ENCODE measurements at regions not wholly inside any gene's neighbourhood (a gene's known extent, or its start where the extent isn't known, plus 50 kb on each side); places are given as distances from the start of the nearest gene placed in this dataset.

DNA sequence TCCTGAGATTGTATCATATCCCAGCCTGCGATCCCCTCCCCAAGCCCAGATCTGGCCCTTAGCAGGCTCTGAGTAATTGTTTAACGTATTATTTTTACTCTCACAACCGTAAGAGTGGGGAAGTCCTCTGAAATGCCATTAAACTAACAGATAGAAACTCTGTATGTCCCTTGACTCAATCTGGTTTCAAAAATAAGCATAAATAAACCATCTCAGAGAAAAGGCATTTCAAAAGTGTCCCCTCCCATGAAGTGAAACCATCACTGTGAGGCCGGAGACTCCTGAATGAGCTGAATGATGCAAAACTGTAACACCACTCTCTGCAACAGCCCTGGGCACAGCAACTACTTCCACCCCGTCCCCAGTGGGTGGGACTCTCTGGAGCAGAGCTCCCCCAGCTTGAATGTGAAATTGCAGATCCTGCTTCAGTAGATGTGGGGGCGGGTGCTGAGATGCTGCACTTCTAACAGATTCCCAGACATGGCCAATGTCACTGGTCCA is 104.1 kb downstream of the SYF2 start:
- ChIA-PET POLR2A (no interaction called here), CTCF (interaction anchor here (1.4 kb wide), 1 partner anchor 27 kb away, joined by 5 read pairs; no protein-coding TSS in a partner anchor)
- TF ChIP-seq, protein P1, sequence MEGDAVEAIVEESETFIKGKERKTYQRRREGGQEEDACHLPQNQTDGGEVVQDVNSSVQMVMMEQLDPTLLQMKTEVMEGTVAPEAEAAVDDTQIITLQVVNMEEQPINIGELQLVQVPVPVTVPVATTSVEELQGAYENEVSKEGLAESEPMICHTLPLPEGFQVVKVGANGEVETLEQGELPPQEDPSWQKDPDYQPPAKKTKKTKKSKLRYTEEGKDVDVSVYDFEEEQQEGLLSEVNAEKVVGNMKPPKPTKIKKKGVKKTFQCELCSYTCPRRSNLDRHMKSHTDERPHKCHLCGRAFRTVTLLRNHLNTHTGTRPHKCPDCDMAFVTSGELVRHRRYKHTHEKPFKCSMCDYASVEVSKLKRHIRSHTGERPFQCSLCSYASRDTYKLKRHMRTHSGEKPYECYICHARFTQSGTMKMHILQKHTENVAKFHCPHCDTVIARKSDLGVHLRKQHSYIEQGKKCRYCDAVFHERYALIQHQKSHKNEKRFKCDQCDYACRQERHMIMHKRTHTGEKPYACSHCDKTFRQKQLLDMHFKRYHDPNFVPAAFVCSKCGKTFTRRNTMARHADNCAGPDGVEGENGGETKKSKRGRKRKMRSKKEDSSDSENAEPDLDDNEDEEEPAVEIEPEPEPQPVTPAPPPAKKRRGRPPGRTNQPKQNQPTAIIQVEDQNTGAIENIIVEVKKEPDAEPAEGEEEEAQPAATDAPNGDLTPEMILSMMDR (IDR thresholded peaks at IDR 0.05; ENCODE audit: insufficient read depth, low read length, missing control alignments) = no peak

DNA sequence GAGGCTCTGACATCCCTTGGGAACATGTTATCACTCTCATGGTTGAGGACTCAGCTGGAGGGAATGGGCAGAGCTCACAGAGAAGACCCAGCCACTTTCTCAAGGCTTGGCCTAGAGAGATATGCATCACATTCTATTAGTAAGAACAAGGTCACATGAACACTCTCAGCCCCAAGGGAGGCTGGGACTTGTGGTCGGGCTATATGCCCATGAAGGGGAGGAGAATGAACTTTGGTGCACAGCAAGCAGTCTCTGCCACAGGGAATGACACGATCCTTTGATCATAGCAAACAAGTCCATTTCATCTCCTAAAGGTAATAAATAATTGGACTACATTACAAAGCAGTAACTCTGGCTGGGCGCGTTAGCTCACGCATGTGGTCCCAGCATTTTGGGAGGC is 105.7 kb downstream of the SYF2 start:
- DNase-seq (ENCODE audit: low read depth, low spot score) = no peak
- ChIA-PET POLR2A (no interaction called here), CTCF (interaction anchor here (0.9 to 2.2 kb wide), 2 partner anchors 27 to 78 kb away, joined by 4 to 6 read pairs; no protein-coding TSS in a partner anchor)
- no peak overlapping the region for H3K4me3 ChIP-seq (ENCODE audit: low read depth, low read length)
- TF ChIP-seq, protein P1 (IDR thresholded peaks at IDR 0.05; ENCODE audit: insufficient read depth, low read length, missing control alignments) = no peak

More for the DNA sequence above, 104.1 kb downstream of the SYF2 start:
- H3K4me3 ChIP-seq (ENCODE audit: low read depth, low read length) = no peak overlapping the region
- no peak for DNase-seq (ENCODE audit: low read depth, low spot score)

DNA sequence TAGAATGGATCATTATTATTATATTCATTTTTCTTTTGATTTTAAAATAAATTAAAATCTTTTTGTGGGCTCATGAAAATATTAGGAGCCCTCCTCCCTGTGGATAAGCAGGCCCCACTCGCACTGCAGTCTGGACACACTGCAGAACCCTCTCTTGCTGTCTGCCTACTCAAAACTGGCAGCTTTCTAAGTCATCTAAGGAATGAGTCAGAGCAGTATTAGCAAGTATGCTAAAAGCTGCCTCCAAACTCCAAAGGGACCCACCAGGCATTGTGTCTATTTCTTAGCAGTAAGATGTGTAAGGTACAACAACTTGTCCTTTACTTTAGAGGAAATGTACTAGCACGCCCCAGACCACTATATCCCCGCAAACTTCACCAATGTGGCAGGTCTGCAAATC is 108.8 kb downstream of the SYF2 start:
- DNase-seq (ENCODE audit: low read depth, low spot score) = no peak
- TF ChIP-seq, protein P1 (IDR thresholded peaks at IDR 0.05; ENCODE audit: insufficient read depth, low read length, missing control alignments) = no peak
- H3K4me3 ChIP-seq (ENCODE audit: low read depth, low read length) = no peak overlapping the region
- ChIA-PET POLR2A (no interaction called here), CTCF (interaction anchor here (1.2 kb wide), 1 partner anchor 22 kb away, joined by 5 read pairs; no protein-coding TSS in a partner anchor)

DNA sequence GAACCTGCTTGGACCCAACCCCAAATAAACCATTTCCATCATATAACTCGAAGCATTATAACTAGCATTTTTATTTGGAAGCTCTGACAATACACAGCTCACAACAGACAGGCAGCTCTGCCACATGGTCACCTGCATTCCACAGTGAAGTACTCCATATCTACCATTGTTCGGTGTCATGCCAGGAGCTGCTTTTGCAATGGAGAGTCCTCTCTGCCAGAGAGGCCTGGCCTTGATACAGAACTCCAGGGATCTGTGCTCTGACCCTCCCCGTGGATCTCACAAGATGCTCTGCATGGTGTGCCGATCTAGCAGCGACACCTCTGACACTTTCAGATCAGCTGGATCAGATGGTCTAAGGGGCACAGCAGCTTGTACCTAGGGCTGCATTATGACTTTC is 109.6 kb downstream of the SYF2 start:
- DNase-seq (ENCODE audit: low read depth, low spot score) = no peak
- no peak overlapping the region for H3K4me3 ChIP-seq (ENCODE audit: low read depth, low read length)
- TF ChIP-seq, protein P1 (IDR thresholded peaks at IDR 0.05; ENCODE audit: insufficient read depth, low read length, missing control alignments) = no peak
- ChIA-PET CTCF (interaction anchor here (1.2 to 1.4 kb wide), 2 partner anchors 22 to 190 kb away, joined by 3 to 5 read pairs; no protein-coding TSS in a partner anchor), POLR2A (no interaction called here)

DNA sequence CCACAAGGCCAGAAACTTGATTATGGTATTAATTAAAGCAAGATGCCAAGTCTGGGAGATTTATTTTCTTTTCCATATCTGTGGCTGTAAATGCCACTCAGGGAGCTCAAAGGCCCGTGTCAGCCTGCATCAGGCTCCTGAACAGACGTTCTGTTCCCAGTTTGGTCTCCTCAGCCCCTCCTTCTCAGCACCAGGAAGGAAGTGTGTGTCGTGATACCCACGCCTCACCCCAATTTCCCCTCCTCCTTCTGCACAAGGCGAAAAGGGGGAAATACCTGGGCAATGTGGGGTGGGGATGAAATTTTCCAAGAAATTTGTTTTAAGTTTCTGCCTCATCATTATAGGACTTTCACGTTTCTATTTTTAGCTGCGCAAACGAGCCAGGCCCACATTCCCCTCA is 112.0 kb downstream of the SYF2 start:
- TF ChIP-seq, protein P1 (IDR thresholded peaks at IDR 0.05; ENCODE audit: insufficient read depth, low read length, missing control alignments) = no peak
- ChIA-PET POLR2A (no interaction called here), CTCF (interaction anchor here (1.7 kb wide), 1 partner anchor 8 kb away, joined by 5 read pairs; no protein-coding TSS in a partner anchor)
- H3K4me3 ChIP-seq (ENCODE audit: low read depth, low read length) = no peak overlapping the region
- DNase-seq (ENCODE audit: low read depth, low spot score) = no peak

DNA sequence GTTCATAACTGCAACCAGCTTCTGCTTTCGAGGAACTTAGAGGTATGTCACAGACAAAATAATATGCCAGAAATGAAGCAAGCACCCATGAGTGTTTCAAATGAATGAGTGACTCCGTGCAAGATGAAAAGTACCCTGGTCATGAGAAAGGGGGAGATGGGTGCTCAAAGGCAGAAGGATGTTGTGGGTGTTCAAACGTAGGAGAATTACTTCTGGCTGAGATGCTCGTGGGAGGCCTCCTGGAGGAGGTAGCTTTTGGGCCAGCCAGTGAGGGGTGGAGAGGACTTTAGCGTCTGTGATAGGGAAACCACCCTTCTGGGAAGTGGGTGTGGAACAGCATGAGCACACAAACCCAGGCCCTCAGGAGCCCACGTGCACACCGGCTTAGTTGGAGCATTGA is 113.8 kb downstream of the SYF2 start:
- CTCF ChIA-PET = interaction anchor here (1.5 kb wide), 1 partner anchor 16 kb away, joined by 5 read pairs; no protein-coding TSS in a partner anchor
- TF ChIP-seq, protein P1 (IDR thresholded peaks at IDR 0.05; ENCODE audit: insufficient read depth, low read length, missing control alignments) = no peak
- POLR2A ChIA-PET = no interaction called here
- DNase-seq (ENCODE audit: low read depth, low spot score) = no peak
- no peak overlapping the region for H3K4me3 ChIP-seq (ENCODE audit: low read depth, low read length)

All from AG04449 (cell line).